ENCODE measurements at regions not wholly inside any gene's neighbourhood (a gene's known extent, or its start where the extent isn't known, plus 50 kb on each side); places are given as distances from the start of the nearest gene placed in this dataset.
A peak's percentile ranks its signal among the peaks of the same experiment; 100 is the strongest.
"Not testable (repeated sequence)": the region's sequence is repeated elsewhere in the genome, so short reads cannot be mapped to it uniquely, and the experiment has no call there.

- no peak for DNase-seq
Observed at GRCh38 chr6:28809947-28810658, 113.7 kb downstream of the TRIM27 start.

- no peak for DNase-seq
Observed at GRCh38 chr6:28810659-28811053, 113.1 kb downstream of the TRIM27 start.

- no peak for DNase-seq
Observed at GRCh38 chr6:28811873-28812272, 111.9 kb downstream of the TRIM27 start.

GRCh38 chr6:28812778-28813569 is 110.8 kb downstream of the TRIM27 start:
- no peak for DNase-seq

GRCh38 chr6:28814032-28814976 is 109.5 kb downstream of the TRIM27 start:
- DNase-seq = no peak

GRCh38 chr6:28816339-28816908 is 107.4 kb downstream of the TRIM27 start:
- DNase-seq = no peak

GRCh38 chr6:28816909-28817807 is 106.6 kb downstream of the TRIM27 start:
- peak; percentile 56 for DNase-seq

GRCh38 chr6:28817808-28818145 is 106.0 kb downstream of the TRIM27 start:
- DNase-seq = no peak

GRCh38 chr6:28824793-28825731 is 98.7 kb downstream of the TRIM27 start:
- DNase-seq = no peak

- no peak for DNase-seq
Observed at GRCh38 chr6:28825732-28826293, 98.0 kb downstream of the TRIM27 start.

GRCh38 chr6:28831683-28832082 is 92.1 kb downstream of the TRIM27 start:
- DNase-seq = not testable (repeated sequence)

- DNase-seq = not testable (repeated sequence)
Observed at GRCh38 chr6:28836703-28837102, 87.1 kb downstream of the TRIM27 start.

- peak; percentile 85 for DNase-seq
Observed at GRCh38 chr6:28838289-28838633, 85.5 kb downstream of the TRIM27 start.

- DNase-seq = peak; percentile 88
Observed at GRCh38 chr6:28838634-28839442, 84.9 kb downstream of the TRIM27 start.

GRCh38 chr6:28839443-28840120 is 84.2 kb downstream of the TRIM27 start:
- no peak for DNase-seq

- no peak for DNase-seq
Observed at GRCh38 chr6:28841290-28841689, 82.5 kb downstream of the TRIM27 start.

- not testable (repeated sequence) for DNase-seq
Observed at GRCh38 chr6:28848756-28849155, 75.0 kb downstream of the TRIM27 start.

Measured in dermis blood vessel endothelial cell (primary cell).